Vagina (tissue), 2 donors: ENCODE measurements at regions not wholly inside any gene's neighbourhood (a gene's known extent, or its start where the extent isn't known, plus 50 kb on each side); places are given as distances from the start of the nearest gene placed in this dataset.

ENCODE experiments used
- CTCF ChIP-seq, 3 experiments: fragments of 450-650 bp in 2 of 3; fragments of 200-600 bp in 1 of 3; sonication (generic) in 1 of 3; IDR thresholded peaks; one replicate each; pipeline ENCODE4 v1.5.1; 2017 to 2019; ENCODE audit warnings: antibody characterized with exemption in 3 of 3, mild to moderate bottlenecking in 2 of 3, moderate library complexity in 2 of 3
- POLR2A ChIP-seq, 2 donors: fragments of 450-650 bp; IDR thresholded peaks; one replicate each; pipeline ENCODE4 v1.6.1; 2017; ENCODE audit warnings: antibody characterized with exemption in 2 of 2, mild to moderate bottlenecking in 2 of 2, moderate library complexity in 2 of 2

- no peak for TF ChIP-seq CTCF (IDR thresholded peaks at IDR 0.05)
- no peak for TF ChIP-seq POLR2A (IDR thresholded peaks at IDR 0.05)
Observed at GRCh38 chr3:106305127-106305526, 436.3 kb upstream of the CBLB start.
